BJ (cell line): ENCODE measurements at regions not wholly inside any gene's neighbourhood (a gene's known extent, or its start where the extent isn't known, plus 50 kb on each side); places are given as distances from the start of the nearest gene placed in this dataset.

Source experiments
- CTCF ChIA-PET: fragments of 350-600 bp; formaldehyde crosslinking; extraction: SDS; loops from one replicate; lab custom pipeline; 2021; ENCODE audit warnings: antibody characterized with exemption, inconsistent platforms; lab: Yijun Ruan, JAX
- POLR2A ChIA-PET: fragments of 300-600 bp; sonication (Branson Sonifier 250); formaldehyde crosslinking; extraction: SDS; loops from one replicate; lab custom pipeline; 2021; ENCODE audit warnings: antibody characterized with exemption; lab: Charles Lee
- DNase-seq: peaks from one replicate; pipeline ENCODE4 v3.0.0-alpha.2; 2011; ENCODE audit warnings: low read depth
- H3K27me3 ChIP-seq: 2 replicates; pipeline ENCODE4 v1.6.0; 2011; ENCODE audit warnings: low read length; ENCODE audit not compliant: control insufficient read depth, insufficient read depth
- H3K36me3 ChIP-seq: 2 replicates; pipeline ENCODE4 v1.5.1; 2011; ENCODE audit warnings: low read length; ENCODE audit not compliant: control insufficient read depth, insufficient read depth
- H3K4me3 ChIP-seq: 2 replicates; pipeline ENCODE4 v1.5.1; 2011; ENCODE audit warnings: low read depth, mild to moderate bottlenecking, control low read depth, low read length
- TF ChIP-seq, protein P1 (sequence below): IDR thresholded peaks from 2 replicates; pipeline ENCODE4 v1.5.1; 2011; ENCODE audit warnings: low read depth, mild to moderate bottlenecking, control low read depth, inconsistent platforms, low read length, moderate library complexity; ENCODE audit not compliant: insufficient read depth

DNA sequence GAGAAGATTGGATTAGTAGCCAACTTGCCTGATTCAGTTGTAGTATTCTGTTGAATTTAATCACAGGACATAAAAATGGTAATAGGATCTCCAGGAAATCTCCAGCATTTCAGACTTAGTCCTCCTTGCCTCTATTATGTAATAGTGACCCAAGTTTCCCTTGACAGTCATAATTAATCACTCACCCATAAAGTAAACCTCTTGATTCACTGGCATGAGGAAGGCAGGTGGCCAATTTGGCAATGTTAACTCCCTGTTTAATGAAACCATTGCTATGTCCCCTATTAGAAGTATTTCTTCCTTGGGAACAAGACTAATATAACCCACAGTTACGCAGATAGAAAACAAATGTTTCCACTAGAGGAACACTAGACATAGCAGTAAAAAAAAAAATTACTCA lies 604.8 kb upstream of the CXADR start:
- Histone ChIP-seq H3K36me3 (no peaks in the 10 kb centered on the region), H3K27me3 (no peaks in the 10 kb centered on the region), H3K4me3 (no peak overlapping the region)
- TF ChIP-seq, protein P1, sequence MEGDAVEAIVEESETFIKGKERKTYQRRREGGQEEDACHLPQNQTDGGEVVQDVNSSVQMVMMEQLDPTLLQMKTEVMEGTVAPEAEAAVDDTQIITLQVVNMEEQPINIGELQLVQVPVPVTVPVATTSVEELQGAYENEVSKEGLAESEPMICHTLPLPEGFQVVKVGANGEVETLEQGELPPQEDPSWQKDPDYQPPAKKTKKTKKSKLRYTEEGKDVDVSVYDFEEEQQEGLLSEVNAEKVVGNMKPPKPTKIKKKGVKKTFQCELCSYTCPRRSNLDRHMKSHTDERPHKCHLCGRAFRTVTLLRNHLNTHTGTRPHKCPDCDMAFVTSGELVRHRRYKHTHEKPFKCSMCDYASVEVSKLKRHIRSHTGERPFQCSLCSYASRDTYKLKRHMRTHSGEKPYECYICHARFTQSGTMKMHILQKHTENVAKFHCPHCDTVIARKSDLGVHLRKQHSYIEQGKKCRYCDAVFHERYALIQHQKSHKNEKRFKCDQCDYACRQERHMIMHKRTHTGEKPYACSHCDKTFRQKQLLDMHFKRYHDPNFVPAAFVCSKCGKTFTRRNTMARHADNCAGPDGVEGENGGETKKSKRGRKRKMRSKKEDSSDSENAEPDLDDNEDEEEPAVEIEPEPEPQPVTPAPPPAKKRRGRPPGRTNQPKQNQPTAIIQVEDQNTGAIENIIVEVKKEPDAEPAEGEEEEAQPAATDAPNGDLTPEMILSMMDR = no peak
- peak; percentile 73 for DNase-seq
- CTCF ChIA-PET = no interaction called here
- POLR2A ChIA-PET = no interaction called here

DNA sequence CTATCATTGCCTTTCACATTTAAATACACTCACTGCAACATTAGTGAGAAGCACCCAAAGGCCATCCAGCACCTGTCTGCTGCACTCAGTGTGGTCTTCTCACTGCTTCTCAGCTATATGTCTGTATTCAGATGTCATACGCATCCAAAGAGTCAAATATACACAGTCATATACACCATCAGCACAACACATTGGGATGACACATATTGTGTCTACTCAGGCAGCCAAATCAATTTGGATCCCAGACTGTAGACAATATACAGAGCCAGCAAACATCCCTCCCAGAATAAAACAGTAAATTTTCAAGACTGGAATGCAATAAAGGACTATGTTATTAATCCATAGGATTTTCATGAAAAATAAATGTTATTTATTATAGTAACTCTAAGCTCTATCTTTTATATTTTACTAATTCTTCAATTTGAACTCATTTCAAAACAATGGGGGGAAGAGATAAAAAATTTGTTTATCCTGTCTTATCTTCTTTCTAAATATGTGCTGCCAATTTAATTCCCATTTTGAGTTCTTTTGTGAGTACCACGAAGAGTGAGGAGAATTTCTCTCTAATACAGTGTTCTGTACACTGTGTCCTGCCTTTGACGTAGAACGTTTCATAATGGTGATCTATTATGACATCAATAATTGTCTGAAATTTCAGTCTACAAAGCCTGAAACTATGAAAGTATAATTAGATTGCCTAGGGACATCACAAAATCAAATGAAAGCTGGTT lies 602.2 kb upstream of the CXADR start:
- no peak overlapping the region for H3K4me3 ChIP-seq
- no peak for DNase-seq
- H3K27me3 ChIP-seq = no peaks in the 10 kb centered on the region
- TF ChIP-seq, protein P1 = no peak
- H3K36me3 ChIP-seq = no peaks in the 10 kb centered on the region
- POLR2A ChIA-PET = no interaction called here
- CTCF ChIA-PET = no interaction called here

- POLR2A ChIA-PET = no interaction called here
- no peak for DNase-seq
- CTCF ChIA-PET = no interaction called here
- no peak overlapping the region for H3K4me3 ChIP-seq
- H3K27me3 ChIP-seq = no peaks in the 10 kb centered on the region
- no peaks in the 10 kb centered on the region for H3K36me3 ChIP-seq
- TF ChIP-seq, protein P1 = no peak
Measured at GRCh38 chr21:16911166-16911607, 601.7 kb upstream of the CXADR start.

DNA sequence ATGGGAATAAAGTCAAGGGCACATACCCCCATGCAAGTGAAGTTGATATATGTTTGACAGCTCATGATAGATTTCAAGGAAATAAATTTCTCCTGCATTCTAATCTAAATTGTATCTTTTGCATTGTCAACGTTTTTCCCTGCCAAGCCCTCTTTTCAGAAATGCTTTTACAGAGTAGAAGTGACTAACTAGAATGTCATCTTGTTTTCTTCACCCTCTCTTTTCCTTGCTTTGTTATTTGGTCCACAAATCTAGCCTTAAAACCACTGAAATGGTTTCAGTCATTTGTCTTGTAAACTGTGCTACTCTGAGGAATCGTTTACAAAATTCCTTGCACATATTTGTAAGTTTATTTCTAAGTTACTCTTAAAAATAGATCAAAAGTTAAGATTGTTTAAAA lies 600.8 kb upstream of the CXADR start:
- Histone ChIP-seq H3K4me3 (no peak overlapping the region), H3K36me3 (no peaks in the 10 kb centered on the region), H3K27me3 (no peaks in the 10 kb centered on the region)
- TF ChIP-seq, protein P1 = no peak
- POLR2A ChIA-PET = no interaction called here
- CTCF ChIA-PET = no interaction called here
- peak; percentile 25 for DNase-seq

DNA sequence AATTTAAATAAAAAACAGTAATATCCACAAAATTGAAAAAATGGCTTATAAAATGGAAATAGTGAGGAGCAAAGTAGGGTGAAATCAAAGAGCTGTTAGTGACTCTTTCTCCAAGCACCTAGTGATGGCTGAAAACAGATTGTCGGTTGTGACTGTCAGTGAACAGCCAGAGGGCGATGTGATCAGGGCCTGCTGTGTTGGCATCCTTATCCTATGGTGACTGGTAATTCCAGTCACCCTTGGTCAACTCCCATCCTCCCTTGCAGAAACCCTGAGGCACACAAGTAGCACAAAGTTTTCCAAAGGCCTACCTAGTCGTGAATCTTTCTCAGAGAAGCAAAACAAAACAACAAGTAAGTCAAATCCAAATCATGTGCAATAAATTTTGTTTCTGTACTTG lies 599.8 kb upstream of the CXADR start:
- no peak overlapping the region for H3K4me3 ChIP-seq
- no peak for DNase-seq
- TF ChIP-seq, protein P1 = no peak
- CTCF ChIA-PET = interaction anchor here (1.2 kb wide), 1 partner anchor 10 kb away, joined by 3 read pairs; no protein-coding TSS in a partner anchor
- H3K36me3 ChIP-seq = no peaks in the 10 kb centered on the region
- no peaks in the 10 kb centered on the region for H3K27me3 ChIP-seq
- POLR2A ChIA-PET = no interaction called here
